GM12878 (cell line): ENCODE measurements at regions not wholly inside any gene's neighbourhood (a gene's known extent, or its start where the extent isn't known, plus 50 kb on each side); places are given as distances from the start of the nearest gene placed in this dataset.

Source experiments
- ATAC-seq: fragments of 200-7000 bp; cut with Tn5 transposase; 3 replicates; pipeline ENCODE4 v1.9.1; 2020; ENCODE audit warnings: mild to moderate bottlenecking, moderate library complexity
- BruUV-seq: library from RNA; stranded (reverse); fragments of 400-500 nt; replicated peaks from 2 replicates; lab custom pipeline; 2021; lab: Mats Ljungman, UMichigan
- CTCF ChIA-PET: fragments of 300-600 bp; sonication (Branson Sonifier 250); formaldehyde crosslinking; extraction: SDS; loops from one replicate; lab custom pipeline; 2021; ENCODE audit warnings: inconsistent platforms; lab: Yijun Ruan, JAX
- POLR2A ChIA-PET: fragments of 350-600 bp; formaldehyde crosslinking; extraction: SDS; loops from one replicate; lab custom pipeline; 2021; ENCODE audit warnings: inconsistent platforms; lab: Charles Lee
- RAD21 ChIA-PET: fragments of 300-600 bp; sonication (Branson Sonifier 250); formaldehyde crosslinking; loops from one replicate; lab custom pipeline; 2023; ENCODE audit warnings: antibody characterized with exemption; ENCODE audit not compliant: unreplicated experiment; lab: Charles Lee
- SMC1A ChIA-PET: fragments of 300-600 bp; sonication (Branson Sonifier 250); formaldehyde crosslinking; loops from one replicate; lab custom pipeline; 2023; ENCODE audit not compliant: unreplicated experiment, uncharacterized antibody; lab: Charles Lee
- DNase-seq: peaks from one replicate; pipeline ENCODE4 v3.0.0-alpha.2; 2011; ENCODE audit warnings: low read depth, low spot score
- FAIRE-seq: peaks from 3 replicates; lab custom pipeline; 2011; peaks lifted over from hg19 to GRCh38; lab: Jason Lieb, UNC
- H2AFZ ChIP-seq: 2 replicates; pipeline ENCODE4 v1.6.0; 2011; ENCODE audit warnings: low read depth, low read length, control low read depth; ENCODE audit not compliant: control insufficient read depth
- H3K27ac ChIP-seq: 2 replicates; pipeline ENCODE4 v1.5.1; 2011; ENCODE audit warnings: control low read depth; ENCODE audit not compliant: control insufficient read depth, insufficient read depth
- H3K27me3 ChIP-seq, 2 experiments: replicated peaks in 1 of 2; 2 replicates each; pipeline versions ENCODE4 v1.6.0 to v1.6.1; 2011; ENCODE audit warnings: low read length in 1 of 2; ENCODE audit not compliant: control insufficient read depth in 2 of 2, insufficient read depth in 2 of 2
- H3K36me3 ChIP-seq, 2 experiments: 2 replicates each; pipeline ENCODE4 v1.5.1; 2011; ENCODE audit warnings: low read length in 1 of 2; ENCODE audit not compliant: control insufficient read depth in 2 of 2, insufficient read depth in 2 of 2
- H3K4me1 ChIP-seq: 2 replicates; pipeline ENCODE4 v1.6.1; 2011; ENCODE audit warnings: mild to moderate bottlenecking, low read length, moderate library complexity, mixed read lengths; ENCODE audit not compliant: control insufficient read depth, insufficient read depth
- H3K4me2 ChIP-seq: 2 replicates; pipeline ENCODE4 v1.6.0; 2011; ENCODE audit warnings: control low read depth; ENCODE audit not compliant: control insufficient read depth, insufficient read depth
- H3K4me3 ChIP-seq: fragments of 200-600 bp; sonication (generic); 2 replicates; pipeline ENCODE4 v1.5.1; 2016
- H3K79me2 ChIP-seq: 2 replicates; pipeline ENCODE4 v1.6.0; 2011; ENCODE audit warnings: low read length; ENCODE audit not compliant: control insufficient read depth, insufficient read depth
- H3K9ac ChIP-seq: 2 replicates; pipeline ENCODE4 v1.8.0; 2011; ENCODE audit warnings: low read length, control low read depth, mixed read lengths; ENCODE audit not compliant: control insufficient read depth, insufficient read depth
- H3K9me3 ChIP-seq: replicated peaks from 3 replicates; pipeline ENCODE4 v1.5.1; 2011; ENCODE audit warnings: mild to moderate bottlenecking, low read length; ENCODE audit not compliant: control insufficient read depth, insufficient read depth
- H4K20me1 ChIP-seq: 2 replicates; pipeline ENCODE4 v1.6.0; 2011; ENCODE audit not compliant: control insufficient read depth, insufficient read depth
- BACH1 ChIP-seq: fragments of 450-650 bp; IDR thresholded peaks from 2 replicates; pipeline ENCODE4 v1.6.1; 2017; ENCODE audit warnings: mild to moderate bottlenecking, borderline replicate concordance
- CBX3 ChIP-seq: fragments of 200-600 bp; sonication (generic); IDR thresholded peaks from 2 replicates; pipeline ENCODE4 v1.6.1; 2016; ENCODE audit warnings: low read depth, borderline replicate concordance
- CHD2 ChIP-seq: IDR thresholded peaks from 2 replicates; pipeline ENCODE4 v1.6.1; 2011; ENCODE audit warnings: low read depth, low read length, improper control_type of control experiment, borderline replicate concordance
- DPF2 ChIP-seq: fragments of 450-650 bp; IDR thresholded peaks from 2 replicates; pipeline ENCODE4 v1.6.1; 2017; ENCODE audit warnings: mild to moderate bottlenecking
- EED ChIP-seq: sonication (generic); IDR thresholded peaks from 2 replicates; pipeline ENCODE4 v1.6.1; 2016; ENCODE audit warnings: antibody characterized with exemption, low read depth
- EZH2 ChIP-seq: IDR thresholded peaks from 2 replicates; pipeline ENCODE4 v1.6.1; 2012; ENCODE audit warnings: low read depth, mild to moderate bottlenecking, control low read depth, inconsistent platforms, low read length, borderline replicate concordance; ENCODE audit not compliant: control insufficient read depth
- FOXK2 ChIP-seq: fragments of 450-650 bp; IDR thresholded peaks from 2 replicates; pipeline ENCODE4 v1.6.1; 2017; ENCODE audit warnings: mild to moderate bottlenecking, moderate library complexity
- FOXM1 ChIP-seq: IDR thresholded peaks from 2 replicates; pipeline ENCODE4 v1.6.1; 2012; ENCODE audit warnings: low read depth, mild to moderate bottlenecking, inconsistent platforms, low read length, moderate library complexity
- JUNB ChIP-seq: IDR thresholded peaks from 2 replicates; pipeline ENCODE4 v1.6.1; 2016; ENCODE audit warnings: antibody characterized with exemption, mild to moderate bottlenecking
- MTA3 ChIP-seq: IDR thresholded peaks from 2 replicates; pipeline ENCODE4 v1.6.1; 2012; ENCODE audit warnings: low read length, inconsistent platforms, borderline replicate concordance
- WRNIP1 ChIP-seq: IDR thresholded peaks from 2 replicates; pipeline ENCODE4 v1.6.1; 2011; ENCODE audit warnings: low read depth, low read length, improper control_type of control experiment, borderline replicate concordance
- ZNF384 ChIP-seq: IDR thresholded peaks from 2 replicates; pipeline ENCODE4 v1.6.1; 2012; ENCODE audit warnings: low read depth, mild to moderate bottlenecking, low read length, improper control_type of control experiment, borderline replicate concordance
- ZSCAN29 ChIP-seq: fragments of 450-650 bp; IDR thresholded peaks from 2 replicates; pipeline ENCODE4 v1.6.1; 2017; ENCODE audit warnings: mild to moderate bottlenecking, moderate library complexity
- WGBS: methylation state at CpG from one replicate; pipeline ENCODE4 v1.1.6; 2016; ENCODE audit warnings: low lambda C conversion rate; ENCODE audit not compliant: insufficient replicate concordance, insufficient coverage; ENCODE audit errors: missing lambda C conversion rate; 5-methylcytosine and 5-hydroxymethylcytosine counted together
- in situ Hi-C: fragments of 300-500 bp; cut with MboI; formaldehyde crosslinking; loops from 9 replicates; pipeline ENCODE4 v1.14.3; 2018; ENCODE audit warnings: mixed read lengths
- intact Hi-C: fragments of 100-400 bp; cut with micrococcal nuclease; formaldehyde crosslinking; loops from one replicate; pipeline ENCODE4 v1.14.2; 2022; ENCODE audit not compliant: unreplicated experiment
- TF ChIP-seq, protein P1 (sequence below): IDR thresholded peaks from 2 replicates; pipeline ENCODE4 v1.6.1; 2011; ENCODE audit warnings: low read depth, low read length, improper control_type of control experiment, borderline replicate concordance
- TF ChIP-seq, protein P2 (sequence below): fragments of 450-650 bp; IDR thresholded peaks from 2 replicates; pipeline ENCODE4 v1.6.1; 2017; ENCODE audit warnings: mild to moderate bottlenecking, moderate library complexity

DNA sequence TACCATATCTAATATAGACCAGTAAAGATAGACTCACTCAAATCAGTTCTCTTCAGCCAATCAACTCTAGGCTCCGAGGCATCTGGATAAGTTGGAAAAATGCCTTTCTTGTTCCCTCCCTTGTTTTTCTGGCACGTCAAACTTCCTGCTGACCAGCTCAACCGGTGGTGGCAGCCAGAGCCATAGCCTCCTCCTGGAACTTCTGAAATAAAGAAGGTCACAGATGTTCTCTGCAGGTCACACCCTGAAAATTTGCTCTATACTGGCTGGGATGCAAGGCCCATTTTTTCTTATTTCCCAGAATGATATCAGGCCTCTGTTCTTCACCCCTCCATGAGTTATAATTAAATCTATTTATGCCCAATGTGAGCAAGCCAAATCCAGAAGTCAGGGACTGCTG lies 81.9 kb downstream of the BMP4 start:
- WGBS: 10% methylated on average over 3 of the region's 3 CpGs
- Histone ChIP-seq H3K36me3 (no peaks in the 10 kb centered on the region), H4K20me1 (no peaks in the 10 kb centered on the region), H2AFZ (no peak overlapping the region), H3K4me2 (no peak overlapping the region), H3K4me3 (no peak overlapping the region), H3K79me2 (no peaks in the 10 kb centered on the region), H3K27ac (peak overlapping the region; percentile 11; the same call in 1 of the 2 replicates), H3K4me1 (peaks cover 7% of the 10 kb centered on the region; the same call in 1 of the 2 replicates), H3K27me3 (no peaks in the 10 kb centered on the region), H3K9ac (no peak overlapping the region), H3K9me3 (no peaks in the 10 kb centered on the region; the same call in 2 of the 3 replicates)
- SMC1A ChIA-PET: no interaction called here
- no TSS peak for BruUV-seq
- CTCF ChIA-PET: no interaction called here
- intact Hi-C loops (no loop called here), in situ Hi-C loops (no loop called here)
- RAD21 ChIA-PET: no interaction called here
- no peak for FAIRE-seq
- ATAC-seq: no peak
- DNase-seq: no peak
- TF ChIP-seq MTA3 (peak; percentile 16; the same call in 1 of the 2 replicates), FOXM1 (no peak), CBX3 (no peak), EED (no peak), DPF2 (no peak), BACH1 (no peak), WRNIP1 (no peak)
- POLR2A ChIA-PET: no interaction called here

DNA sequence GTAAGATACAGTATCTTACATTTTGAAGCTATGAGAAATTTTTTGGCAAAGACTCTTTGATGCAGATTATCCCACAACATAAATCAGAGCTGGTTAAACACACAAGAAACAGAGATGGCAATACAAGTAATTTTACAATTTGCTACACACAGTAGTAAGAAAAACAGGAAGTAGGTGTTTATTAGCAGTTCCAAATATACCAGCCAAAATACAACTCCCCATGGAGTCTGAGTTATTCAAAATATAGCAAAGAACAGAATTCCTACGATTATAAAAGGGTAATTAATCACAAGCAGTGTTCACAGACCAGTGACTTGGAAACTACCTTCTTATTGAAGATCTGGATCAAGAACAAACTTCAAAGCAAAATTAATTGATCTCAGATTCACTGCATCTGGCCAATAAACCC lies 83.9 kb downstream of the BMP4 start:
- FAIRE-seq: no peak
- no TSS peak for BruUV-seq
- Histone ChIP-seq H3K27ac (no peak overlapping the region), H3K79me2 (no peaks in the 10 kb centered on the region), H4K20me1 (no peaks in the 10 kb centered on the region), H3K4me1 (peaks cover 6% of the 10 kb centered on the region; the same call in 1 of the 2 replicates), H3K4me3 (no peak overlapping the region), H3K27me3 (no peaks in the 10 kb centered on the region), H3K36me3 (no peaks in the 10 kb centered on the region), H3K9ac (no peak overlapping the region), H3K9me3 (no peaks in the 10 kb centered on the region; the same call in 2 of the 3 replicates), H2AFZ (no peak overlapping the region; the same call in 1 of the 2 replicates), H3K4me2 (no peak overlapping the region)
- intact Hi-C loops (no loop called here), in situ Hi-C loops (no loop called here)
- ATAC-seq: no peak
- ChIA-PET CTCF (no interaction called here), SMC1A (no interaction called here), RAD21 (no interaction called here), POLR2A (no interaction called here)
- 0% methylated on average over 1 of the region's 1 CpG for WGBS
- DNase-seq: no peak
- TF ChIP-seq EZH2 (no peak), FOXK2 (no peak), ZSCAN29 (no peak), ZNF384 (no peak), WRNIP1 (no peak), CHD2 (no peak), FOXM1 (no peak), JUNB (no peak)
- TF ChIP-seq, protein P1, sequence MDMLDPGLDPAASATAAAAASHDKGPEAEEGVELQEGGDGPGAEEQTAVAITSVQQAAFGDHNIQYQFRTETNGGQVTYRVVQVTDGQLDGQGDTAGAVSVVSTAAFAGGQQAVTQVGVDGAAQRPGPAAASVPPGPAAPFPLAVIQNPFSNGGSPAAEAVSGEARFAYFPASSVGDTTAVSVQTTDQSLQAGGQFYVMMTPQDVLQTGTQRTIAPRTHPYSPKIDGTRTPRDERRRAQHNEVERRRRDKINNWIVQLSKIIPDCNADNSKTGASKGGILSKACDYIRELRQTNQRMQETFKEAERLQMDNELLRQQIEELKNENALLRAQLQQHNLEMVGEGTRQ: no peak
- TF ChIP-seq, protein P2, sequence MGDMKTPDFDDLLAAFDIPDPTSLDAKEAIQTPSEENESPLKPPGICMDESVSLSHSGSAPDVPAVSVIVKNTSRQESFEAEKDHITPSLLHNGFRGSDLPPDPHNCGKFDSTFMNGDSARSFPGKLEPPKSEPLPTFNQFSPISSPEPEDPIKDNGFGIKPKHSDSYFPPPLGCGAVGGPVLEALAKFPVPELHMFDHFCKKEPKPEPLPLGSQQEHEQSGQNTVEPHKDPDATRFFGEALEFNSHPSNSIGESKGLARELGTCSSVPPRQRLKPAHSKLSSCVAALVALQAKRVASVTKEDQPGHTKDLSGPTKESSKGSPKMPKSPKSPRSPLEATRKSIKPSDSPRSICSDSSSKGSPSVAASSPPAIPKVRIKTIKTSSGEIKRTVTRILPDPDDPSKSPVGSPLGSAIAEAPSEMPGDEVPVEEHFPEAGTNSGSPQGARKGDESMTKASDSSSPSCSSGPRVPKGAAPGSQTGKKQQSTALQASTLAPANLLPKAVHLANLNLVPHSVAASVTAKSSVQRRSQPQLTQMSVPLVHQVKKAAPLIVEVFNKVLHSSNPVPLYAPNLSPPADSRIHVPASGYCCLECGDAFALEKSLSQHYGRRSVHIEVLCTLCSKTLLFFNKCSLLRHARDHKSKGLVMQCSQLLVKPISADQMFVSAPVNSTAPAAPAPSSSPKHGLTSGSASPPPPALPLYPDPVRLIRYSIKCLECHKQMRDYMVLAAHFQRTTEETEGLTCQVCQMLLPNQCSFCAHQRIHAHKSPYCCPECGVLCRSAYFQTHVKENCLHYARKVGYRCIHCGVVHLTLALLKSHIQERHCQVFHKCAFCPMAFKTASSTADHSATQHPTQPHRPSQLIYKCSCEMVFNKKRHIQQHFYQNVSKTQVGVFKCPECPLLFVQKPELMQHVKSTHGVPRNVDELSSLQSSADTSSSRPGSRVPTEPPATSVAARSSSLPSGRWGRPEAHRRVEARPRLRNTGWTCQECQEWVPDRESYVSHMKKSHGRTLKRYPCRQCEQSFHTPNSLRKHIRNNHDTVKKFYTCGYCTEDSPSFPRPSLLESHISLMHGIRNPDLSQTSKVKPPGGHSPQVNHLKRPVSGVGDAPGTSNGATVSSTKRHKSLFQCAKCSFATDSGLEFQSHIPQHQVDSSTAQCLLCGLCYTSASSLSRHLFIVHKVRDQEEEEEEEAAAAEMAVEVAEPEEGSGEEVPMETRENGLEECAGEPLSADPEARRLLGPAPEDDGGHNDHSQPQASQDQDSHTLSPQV: no peak
